HG02970 (cell line): ENCODE measurements at regions not wholly inside any gene's neighbourhood (a gene's known extent, or its start where the extent isn't known, plus 50 kb on each side); places are given as distances from the start of the nearest gene placed in this dataset.

Experiments used
- ATAC-seq: cut with Tn5 transposase; IDR thresholded peaks from one replicate; pipeline ENCODE4 v1.9.1; 2021; ENCODE audit warnings: mild to moderate bottlenecking, moderate library complexity, moderate number of reproducible peaks; ENCODE audit not compliant: unreplicated experiment, low FRiP score

GRCh38 chr6:145112711-145113148 is 622.6 kb downstream of the EPM2A start:
- no peak for ATAC-seq

- ATAC-seq: no peak
These were observed 619.7 kb downstream of the EPM2A start for GRCh38 chr6:145115638-145116037.

- ATAC-seq: no peak
These were observed 618.6 kb downstream of the EPM2A start for GRCh38 chr6:145116591-145117178.

GRCh38 chr6:145118224-145118623 is 617.1 kb downstream of the EPM2A start:
- ATAC-seq: no peak

- no peak for ATAC-seq
These were observed 616.2 kb downstream of the EPM2A start for GRCh38 chr6:145119081-145119480.

GRCh38 chr6:145132709-145133108 is 602.6 kb downstream of the EPM2A start:
- no peak for ATAC-seq

- no peak for ATAC-seq
These were observed 599.6 kb downstream of the EPM2A start for GRCh38 chr6:145135702-145136101.

- ATAC-seq: no peak
These were observed 597.9 kb downstream of the EPM2A start for GRCh38 chr6:145137425-145137824.

- ATAC-seq: no peak
These were observed 596.7 kb downstream of the EPM2A start for GRCh38 chr6:145138469-145139139.

- no peak for ATAC-seq
These were observed 596.0 kb downstream of the EPM2A start for GRCh38 chr6:145139140-145139850.

- ATAC-seq: no peak
These were observed 595.4 kb downstream of the EPM2A start for GRCh38 chr6:145139895-145140294.

GRCh38 chr6:145141572-145141971 is 593.7 kb downstream of the EPM2A start:
- no peak for ATAC-seq

GRCh38 chr6:145142958-145143357 is 592.4 kb downstream of the EPM2A start:
- no peak for ATAC-seq

GRCh38 chr6:145143379-145143778 is 591.9 kb downstream of the EPM2A start:
- ATAC-seq: no peak

GRCh38 chr6:145147559-145147958 is 587.8 kb downstream of the EPM2A start:
- ATAC-seq: no peak

GRCh38 chr6:145147981-145148749 is 587.2 kb downstream of the EPM2A start:
- ATAC-seq: no peak

GRCh38 chr6:145148776-145149175 is 586.5 kb downstream of the EPM2A start:
- ATAC-seq: no peak

GRCh38 chr6:145151624-145152023 is 583.7 kb downstream of the EPM2A start:
- no peak for ATAC-seq

- ATAC-seq: no peak
These were observed 581.8 kb downstream of the EPM2A start for GRCh38 chr6:145153495-145153894.

GRCh38 chr6:145155411-145155810 is 579.9 kb downstream of the EPM2A start:
- no peak for ATAC-seq
